ENCODE measurements at regions not wholly inside any gene's neighbourhood (a gene's known extent, or its start where the extent isn't known, plus 50 kb on each side); places are given as distances from the start of the nearest gene placed in this dataset.
"Not testable (repeated sequence)": the region's sequence is repeated elsewhere in the genome, so short reads cannot be mapped to it uniquely, and the experiment has no call there.

DNA sequence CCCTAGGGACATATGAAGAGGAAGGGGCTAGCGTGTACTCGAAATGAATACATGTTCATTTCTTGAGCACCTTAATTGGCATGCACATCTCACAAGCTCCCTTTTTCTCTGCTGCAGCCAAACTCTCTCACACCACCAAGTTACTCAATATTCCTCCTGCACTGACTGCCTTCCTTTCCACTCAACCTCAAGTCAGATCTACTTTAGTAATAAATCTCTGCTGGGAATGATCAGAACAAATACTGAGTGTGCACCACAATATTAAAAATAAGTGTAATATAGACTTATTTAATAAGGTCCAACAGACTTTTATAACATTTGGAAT lies 995.8 kb upstream of the WWC1 start:
- DNase-seq, result no peak

DNA sequence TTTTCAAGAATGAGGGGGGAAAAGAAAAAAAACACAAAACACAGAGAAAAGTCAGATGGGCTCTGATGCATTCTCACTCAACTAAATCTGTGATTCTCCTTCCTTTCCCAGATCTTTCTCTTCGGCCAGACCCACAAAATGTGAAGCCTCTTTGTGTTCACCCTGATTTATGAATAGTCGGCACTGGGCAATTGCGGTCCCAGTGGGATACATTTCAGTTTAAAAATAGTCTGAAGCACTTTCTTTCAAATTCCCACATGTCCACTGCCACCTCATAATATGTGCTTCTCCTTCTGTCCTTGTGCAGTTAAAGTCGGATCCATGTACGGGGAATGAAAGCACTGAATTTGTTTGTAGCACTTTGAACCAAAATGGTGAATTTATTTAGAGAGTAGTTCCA lies 995.4 kb upstream of the WWC1 start:
- DNase-seq, result no peak

DNA sequence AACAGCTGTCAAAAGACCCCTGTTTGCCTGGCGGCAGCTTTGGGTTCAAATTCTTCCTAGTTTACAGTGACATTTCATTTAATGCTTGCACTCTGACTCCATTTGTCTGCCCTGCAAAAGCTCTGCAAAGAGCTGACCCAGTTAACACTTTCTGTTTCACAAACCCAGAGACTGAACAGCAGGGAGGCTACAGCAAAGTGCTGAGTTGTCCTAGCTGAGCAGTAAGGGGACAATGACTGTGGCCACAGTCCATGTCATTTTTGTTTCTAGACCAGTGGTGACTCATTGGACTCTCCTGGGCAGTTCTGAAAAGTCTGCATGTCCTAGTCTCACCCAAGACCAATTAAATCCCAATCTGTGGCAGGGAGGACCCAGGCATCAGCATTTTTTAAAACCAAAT lies 994.8 kb upstream of the WWC1 start:
- no peak for DNase-seq

DNA sequence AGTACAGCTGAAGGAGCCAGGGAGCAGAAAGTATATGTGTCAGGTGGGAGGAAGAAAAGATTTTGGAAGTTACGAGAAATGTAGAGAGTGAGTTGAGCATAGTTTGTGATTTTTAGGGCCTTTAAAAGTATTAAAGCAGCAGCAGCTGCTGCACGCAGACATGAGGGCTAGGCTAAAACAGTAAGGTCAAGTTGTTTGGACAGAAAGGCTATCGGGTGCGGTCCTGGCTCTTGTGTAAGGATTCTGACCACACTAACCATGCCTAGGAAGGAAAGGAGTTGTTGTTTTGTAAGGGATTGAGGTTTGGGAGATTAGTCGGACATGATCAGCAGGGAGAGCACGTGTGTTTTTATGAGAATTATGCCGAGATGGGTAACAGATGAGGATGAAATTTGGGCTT lies 991.6 kb upstream of the WWC1 start:
- DNase-seq, result not testable (repeated sequence)

DNA sequence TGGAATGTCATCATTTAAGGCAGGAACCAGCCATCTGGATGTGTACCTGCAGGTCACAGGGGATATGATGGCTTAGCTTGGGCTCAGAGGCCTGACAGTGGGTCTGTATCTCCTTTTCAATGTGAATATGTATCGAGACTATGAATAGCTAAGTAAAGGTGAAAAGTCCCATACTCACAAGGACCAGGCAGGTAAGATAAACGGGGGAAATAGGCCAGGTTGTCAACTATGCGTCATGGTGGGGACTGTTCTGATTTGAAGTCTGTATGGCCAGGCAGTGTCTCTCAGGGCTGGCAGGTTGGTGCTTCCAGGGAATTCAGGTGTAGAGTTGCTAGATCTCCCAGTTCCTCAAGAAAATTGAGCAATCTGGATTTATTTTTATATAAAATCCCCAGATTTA lies 987.9 kb upstream of the WWC1 start:
- DNase-seq, result no peak

DNA sequence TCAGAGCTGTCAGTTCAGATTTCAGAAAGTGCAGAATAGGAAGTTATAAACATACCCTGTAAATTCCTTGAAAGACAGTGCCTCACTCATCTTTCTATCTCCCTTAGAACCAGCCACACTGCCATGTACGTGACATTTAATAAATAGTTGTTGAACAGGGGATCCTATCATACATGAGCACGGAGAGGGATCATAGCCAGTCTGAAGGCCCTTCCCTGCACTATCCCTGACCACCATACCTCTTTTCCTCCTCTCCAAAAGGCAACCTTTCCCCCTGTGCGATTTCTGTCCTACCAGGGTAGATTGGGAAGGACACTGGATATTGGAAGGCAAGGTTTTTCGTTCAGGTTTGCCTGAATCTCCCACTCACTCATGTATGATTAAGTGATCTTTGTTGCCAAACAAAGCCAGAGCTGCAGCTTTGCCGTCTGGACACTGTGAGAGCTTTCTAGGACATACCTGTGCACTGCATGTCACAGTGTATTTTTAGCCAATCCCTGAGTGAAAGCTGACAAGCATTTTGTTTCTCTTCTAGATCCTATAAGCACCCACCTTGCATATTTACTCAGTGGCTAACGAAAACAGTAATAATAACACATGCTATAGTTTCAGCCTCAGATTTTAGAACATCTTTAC lies 986.5 kb upstream of the WWC1 start:
- DNase-seq, result no peak

DNA sequence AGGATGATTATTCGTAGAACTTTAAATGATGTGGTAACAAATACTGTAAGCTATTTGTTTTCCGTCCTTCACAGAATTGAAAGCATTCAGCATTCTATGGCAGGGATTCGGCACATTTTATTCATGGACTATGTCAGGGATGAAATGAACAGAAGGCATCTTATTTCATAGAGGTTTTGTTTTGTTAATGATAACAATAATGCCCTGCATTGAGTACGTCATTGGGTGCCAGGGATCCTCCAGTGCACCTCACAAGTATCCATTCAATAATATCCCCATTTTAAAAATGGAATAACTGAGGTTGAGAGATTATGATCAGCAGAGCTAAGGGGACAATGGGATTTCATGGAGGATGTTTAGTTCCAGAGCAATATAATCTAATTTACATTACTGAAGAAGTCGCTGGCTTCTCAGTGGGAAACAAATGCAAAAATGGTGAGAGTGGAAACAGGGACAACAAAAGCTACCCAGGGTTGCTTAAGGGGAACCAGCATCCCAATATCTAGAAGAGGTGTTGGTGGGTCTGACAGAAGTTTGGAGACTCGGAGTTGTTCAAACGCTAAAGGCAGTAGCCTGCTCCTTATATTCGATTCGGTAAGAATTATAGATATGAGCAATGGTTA lies 985.7 kb upstream of the WWC1 start:
- DNase-seq, result no peak

DNA sequence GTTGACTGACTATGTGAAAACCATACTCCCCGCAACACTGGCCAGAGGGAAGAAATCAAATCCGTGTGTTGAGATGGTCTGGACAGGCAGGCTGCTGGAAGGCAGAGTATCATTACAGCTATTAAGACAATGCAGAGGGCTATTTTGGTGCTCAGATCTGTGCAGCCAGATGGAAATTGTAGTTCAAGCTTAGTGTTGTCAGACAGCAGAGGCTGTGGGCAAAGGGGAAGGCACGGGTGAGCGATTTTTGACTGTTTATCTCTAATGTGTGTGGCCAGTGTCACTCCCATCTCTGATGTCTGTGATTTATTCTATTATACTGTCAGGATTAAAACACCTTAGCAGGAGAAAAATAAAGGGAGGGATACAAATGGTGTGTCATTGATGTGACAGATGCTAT lies 984.4 kb upstream of the WWC1 start:
- no peak for DNase-seq

DNA sequence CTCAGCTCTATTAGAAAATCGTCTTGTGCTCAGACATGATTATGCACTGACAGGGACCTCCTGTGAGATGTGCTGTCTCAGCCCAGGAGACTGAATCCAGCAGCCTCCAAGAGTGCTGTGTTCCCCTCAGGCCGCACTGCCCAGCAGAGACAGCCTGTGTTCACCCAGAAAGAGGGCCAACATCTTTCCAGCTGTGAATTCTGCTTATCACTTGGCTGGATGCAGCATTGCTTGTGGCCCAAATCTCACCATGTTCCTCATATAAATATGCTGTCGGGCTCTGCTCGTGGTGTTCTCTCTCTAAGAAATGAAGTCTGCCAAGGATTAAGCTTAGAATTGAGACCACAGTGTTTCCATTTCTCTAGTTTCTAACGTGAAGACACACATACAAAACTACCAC lies 983.0 kb upstream of the WWC1 start:
- no peak for DNase-seq

DNA sequence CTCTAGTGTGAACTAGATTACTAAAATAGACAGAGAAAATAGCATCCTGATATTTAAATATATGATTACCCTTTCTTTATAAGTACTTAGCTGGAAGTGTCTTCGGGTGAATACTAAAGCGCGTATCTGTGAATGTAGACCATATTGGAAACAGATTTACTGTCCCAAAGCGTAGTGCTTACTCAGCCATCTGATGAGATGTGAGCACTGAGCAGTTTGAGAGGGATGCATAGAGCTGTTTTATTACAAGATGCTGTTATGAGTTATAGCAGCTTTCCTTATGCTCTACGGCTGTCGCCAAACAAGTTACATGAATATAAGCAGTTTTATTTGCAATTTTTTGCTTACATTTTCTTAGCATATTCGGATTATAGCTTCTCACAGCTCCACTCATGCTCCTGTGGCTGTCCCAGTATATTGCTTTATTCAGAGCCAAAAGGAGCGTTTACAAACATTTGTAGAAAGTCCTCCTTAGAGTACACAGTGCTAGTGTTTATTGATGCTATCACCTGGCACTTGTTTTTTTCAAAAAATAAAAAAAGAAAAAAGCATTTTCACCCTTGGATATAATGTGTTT lies 981.4 kb upstream of the WWC1 start:
- DNase-seq, result no peak

DNA sequence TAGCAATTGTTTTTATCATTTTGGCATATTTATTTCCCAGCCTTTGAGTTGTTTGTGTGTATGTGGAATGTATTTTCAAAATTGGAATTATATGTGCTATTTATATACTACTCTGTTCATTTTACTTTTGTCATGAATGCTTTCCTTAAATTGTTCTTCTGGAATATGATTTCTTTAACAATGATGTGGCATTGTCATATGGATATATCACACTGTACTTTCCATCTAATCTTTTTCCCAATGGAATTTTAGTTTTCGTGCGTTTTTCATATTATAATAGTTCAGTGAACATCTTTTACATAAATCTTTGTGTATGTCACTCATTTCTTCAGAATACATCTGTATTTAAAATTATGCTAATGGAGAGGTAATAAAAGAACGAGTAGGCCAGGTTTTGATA lies 980.1 kb upstream of the WWC1 start:
- DNase-seq, result no peak

DNA sequence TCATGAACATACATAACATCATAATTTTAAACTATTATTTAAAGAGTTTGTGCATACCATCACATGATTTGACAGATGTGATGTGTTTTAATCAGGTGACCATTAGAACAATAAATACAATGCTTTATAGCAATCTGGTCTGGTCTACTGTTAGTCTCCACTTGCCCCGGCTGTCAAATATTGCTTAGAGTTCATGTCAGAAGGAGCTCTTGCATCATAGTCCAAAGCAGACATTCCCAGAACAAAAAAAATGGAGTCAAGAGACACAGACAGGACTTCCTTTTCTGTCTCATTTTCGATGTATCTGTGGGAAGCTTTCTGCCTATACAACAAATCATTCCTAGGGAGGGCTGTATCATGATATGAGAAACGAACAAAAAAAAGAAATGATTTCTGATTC lies 979.2 kb upstream of the WWC1 start:
- DNase-seq, result no peak

DNA sequence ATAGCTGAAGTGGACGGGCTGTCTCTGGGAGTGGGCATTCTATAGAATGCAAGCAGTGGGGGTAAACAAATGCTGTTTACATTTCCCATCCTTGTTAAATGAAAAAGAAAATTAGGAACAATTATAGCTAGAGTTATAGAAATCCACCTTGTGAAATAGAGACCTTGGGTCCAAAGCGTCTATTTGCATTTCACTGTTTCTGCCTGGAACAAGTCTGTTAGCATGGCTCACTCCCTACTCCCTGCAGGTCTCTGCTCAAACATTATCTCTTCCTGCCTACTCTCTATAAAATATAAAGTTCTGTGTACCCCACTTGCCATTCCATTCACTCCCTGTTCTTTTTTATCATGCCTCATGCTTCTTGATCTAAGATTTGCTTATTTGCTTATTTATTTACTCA lies 975.7 kb upstream of the WWC1 start:
- DNase-seq, result no peak

DNA sequence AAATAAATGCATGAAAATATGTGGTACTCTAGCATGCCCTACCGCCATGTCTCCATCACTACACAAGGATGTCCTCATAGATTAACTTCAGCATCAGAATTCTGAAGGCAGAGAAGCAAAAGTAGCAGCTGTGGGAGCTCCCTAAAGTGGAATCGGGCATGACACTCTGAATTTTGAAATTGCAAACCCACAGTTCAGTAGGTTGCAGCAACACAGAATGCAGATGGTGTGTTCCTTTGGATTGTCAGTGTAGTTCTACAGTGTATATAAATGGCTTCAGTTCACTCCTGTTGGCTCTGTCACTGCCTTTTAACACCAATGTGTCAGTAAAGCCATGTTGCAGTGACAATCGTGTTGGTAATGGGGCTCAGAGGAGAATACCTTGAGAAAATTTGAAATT lies 973.6 kb upstream of the WWC1 start:
- no peak for DNase-seq

DNA sequence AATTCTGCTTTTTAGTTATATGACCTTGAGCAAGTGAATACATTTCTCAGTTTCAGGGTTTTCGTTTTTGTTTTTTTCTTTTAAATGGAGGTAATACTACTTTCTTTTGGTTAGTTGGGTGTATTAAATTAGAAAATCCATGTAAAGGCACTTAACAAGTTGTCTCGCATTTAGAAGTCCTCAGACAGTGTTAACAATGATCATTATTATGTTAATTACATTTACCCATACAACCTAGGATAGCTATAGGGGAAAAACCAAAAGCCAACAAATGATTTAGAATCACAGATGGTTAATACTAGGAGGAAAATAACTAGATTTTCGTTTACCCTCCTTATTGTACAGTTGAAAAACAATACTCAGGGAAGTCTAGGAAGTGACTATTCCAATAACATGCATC lies 972.2 kb upstream of the WWC1 start:
- DNase-seq, result no peak

DNA sequence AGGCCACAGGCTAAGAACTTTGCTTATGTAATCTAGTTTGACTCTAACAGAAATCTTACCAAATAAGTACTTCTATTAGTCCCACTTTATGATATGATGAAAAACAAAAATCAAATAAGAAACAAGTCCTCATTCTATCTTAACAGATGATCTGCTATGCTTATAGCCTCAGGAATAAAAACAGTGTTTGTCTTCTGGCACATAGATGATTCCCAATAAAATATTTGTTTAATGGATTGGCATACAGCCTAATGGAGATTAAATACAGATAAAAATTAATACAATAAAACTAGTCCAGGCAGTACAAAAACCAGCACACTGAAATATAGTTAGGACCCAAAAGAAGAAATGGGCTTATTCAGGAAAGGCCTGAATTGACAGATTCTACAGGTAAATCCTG lies 971.4 kb upstream of the WWC1 start:
- no peak for DNase-seq

DNA sequence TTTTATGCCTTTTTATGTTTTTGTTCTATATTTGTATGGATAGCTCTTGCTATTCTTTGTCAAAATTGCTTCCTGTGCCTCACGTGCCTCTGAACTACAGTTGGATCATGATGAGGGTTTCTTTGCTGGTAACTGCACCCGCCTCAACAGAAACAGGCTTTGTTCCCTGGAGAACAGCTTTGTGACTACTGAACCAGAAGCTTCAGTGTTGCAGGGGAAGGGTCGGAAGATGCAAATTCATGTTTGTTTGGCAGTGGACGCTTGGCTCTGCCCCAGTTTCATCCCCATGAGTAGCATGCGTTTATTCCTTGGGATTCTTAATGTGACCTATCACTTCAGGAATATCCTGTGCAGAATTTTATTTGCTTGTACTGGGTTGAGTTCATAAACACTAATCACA lies 959.1 kb upstream of the WWC1 start:
- DNase-seq, result no peak

DNA sequence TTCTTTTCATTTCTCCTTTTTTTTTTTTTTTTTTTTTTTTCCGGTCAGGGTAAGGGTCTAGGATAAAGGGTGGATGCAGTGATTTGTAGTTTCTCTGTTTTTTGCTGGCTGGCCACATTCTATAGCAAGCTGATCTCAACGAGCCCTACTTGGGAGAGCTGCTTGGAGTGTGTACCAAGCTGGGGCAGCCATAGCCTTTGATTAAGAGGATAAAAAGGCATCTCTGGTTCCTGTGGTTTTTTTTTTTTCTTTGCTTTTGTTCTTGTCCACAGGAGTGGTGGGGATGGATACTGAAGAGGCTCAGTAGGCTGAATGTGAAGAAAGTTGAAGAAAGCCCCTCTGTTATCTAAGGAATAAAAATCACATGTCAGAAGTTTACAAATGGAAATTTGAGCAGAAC lies 955.3 kb upstream of the WWC1 start:
- no peak for DNase-seq

DNA sequence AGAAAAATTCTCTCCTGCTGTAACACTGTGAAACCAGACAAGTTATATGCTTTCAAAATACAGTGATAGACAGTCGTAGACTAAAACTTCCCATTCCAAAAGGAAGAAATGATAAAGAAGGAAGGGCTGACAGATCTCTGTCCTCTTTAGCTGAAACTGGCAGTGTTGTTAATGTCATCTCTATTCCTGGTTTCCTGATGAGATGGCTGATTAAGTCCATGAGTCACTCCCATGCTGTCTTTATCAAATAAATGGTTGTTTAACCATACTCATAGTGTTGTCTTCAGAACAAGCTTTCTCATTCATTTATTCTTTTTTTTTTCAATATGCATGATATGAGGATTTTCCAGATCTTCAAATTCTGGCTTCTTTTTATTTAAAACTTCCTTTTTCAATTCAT lies 952.2 kb upstream of the WWC1 start:
- no peak for DNase-seq

DNA sequence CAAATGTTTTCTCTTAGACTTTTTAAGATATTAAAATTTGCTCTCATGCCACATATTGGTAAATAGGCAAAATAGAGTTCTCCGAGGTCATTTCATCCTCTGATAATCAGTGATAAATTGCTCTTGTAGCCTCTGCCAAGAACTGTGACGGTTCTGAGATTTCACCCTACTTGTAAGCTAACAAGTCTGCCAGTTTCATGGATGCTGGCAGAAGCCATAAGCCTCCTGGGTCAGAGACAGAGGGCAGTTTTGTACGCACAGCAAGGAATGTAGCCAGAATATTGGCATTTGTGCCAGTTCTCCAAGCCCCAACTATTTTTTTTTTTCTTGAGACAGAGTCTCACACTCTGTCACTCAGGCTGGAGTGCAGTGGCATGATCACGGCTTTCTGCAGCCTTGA lies 945.0 kb upstream of the WWC1 start:
- no peak for DNase-seq

DNA sequence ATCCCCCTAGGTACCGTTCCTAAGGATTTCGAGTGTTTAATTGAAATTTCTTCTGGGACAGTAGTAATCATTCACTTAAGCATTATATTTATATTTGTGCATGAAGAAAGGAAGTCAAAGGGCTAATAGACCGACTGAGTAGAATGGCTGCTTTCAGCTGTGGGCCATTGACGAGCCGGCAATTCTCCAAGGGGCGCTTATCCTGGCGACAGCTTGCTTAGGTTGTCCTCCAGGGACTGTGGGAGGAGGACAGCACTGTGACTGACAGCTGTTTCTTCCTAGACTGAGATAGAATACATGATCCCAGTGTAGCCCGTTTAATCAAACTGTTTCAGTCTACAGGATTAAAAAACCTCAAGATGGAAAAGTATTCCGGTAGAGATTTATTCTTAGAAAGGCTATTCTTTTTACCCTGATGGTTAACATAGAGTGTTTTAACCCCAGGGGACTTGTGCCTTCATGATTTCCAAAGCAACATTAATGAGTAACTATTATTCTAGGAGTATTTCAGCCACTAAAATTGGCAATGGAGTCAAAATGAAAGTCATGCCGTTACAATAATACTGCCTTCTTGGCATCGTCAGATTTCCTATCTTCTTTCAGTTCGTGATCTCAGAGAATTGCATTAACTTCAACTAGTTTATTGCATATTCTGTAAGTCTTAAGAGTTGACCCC lies 943.1 kb upstream of the WWC1 start:
- no peak for DNase-seq

DNA sequence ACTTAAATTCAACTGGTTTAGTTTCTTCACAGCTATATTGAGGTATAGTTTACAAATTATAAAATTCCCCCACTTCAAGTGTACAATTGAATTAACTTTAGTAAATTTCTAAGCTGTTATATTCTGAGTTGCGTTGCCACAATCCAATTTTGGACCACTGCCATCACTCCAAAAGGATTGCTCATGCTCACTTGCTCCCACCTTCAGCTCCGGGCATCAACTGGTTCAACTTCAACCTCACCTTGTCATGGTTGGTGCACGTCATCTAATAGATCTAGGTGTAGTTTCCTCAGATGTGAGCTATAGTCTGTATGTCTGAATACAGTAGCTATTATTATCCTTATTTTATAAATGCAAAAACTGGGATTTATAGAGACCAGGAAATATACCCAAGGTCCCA lies 942.5 kb upstream of the WWC1 start:
- DNase-seq, result no peak

DNA sequence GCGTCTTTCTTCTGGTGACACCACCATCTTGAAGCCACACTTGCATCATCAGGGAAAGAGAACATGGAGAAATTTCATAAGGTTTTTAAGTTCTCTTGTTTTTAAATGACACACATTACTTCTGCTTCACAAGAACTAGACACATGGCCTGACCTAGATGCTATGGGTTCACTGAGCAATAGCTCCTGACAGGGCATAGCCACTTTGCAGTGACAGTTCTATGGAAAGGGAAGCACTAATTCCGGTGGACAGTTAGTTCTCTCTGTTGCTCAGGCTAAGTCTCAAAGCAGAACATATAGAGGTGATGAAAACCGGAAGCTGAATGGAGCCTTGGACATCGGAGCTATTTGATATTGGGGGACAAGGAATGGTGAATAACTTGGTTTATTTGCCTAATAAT lies 940.1 kb upstream of the WWC1 start:
- no peak for DNase-seq

DNA sequence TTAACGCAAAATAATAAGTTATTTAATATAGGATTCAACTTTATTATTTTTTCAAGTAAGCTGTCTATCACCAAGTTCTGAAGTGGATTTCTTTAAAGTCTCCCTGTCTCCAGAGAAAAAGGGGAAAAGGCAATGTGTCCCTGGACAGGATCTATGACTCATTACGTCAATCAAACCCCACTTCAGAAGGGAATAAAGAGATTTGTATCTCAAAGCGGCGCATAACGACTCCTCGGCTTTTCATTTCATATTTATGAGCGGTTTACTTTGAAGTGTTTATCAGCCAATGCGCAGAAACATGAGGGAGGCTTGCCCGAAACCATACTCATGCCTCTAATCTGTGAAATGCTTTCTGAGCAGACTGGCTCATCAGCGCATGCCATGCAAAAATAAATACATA lies 938.6 kb upstream of the WWC1 start:
- no peak for DNase-seq

DNA sequence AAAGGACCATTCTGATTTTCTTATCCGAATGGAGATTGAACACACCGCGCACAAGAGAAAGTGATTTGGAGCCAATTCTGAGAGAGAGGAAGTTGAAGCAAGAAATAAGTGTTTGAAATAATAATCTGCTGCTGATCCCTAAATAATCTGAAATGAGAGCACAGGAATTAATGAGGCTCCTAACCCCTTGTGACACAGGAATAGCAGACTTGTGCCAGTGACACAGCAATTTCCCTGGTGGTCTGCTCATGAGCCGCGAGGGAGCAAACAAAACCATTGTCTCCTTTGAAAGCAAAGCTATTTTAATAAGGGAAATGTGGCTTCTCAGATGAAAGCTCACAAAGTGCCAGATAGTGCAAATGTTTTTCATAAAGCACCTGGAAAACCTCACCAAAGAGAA lies 936.1 kb upstream of the WWC1 start:
- no peak for DNase-seq

Data from activated CD4-positive, alpha-beta T cell treated with anti-CD3 and anti-CD28 coated beads for 1 hour (primary cell).